ENCODE measurements at regions not wholly inside any gene's neighbourhood (a gene's known extent, or its start where the extent isn't known, plus 50 kb on each side); places are given as distances from the start of the nearest gene placed in this dataset.
"Not testable (repeated sequence)": the region's sequence is repeated elsewhere in the genome, so short reads cannot be mapped to it uniquely, and the experiment has no call there.

GRCh38 chr6:93684339-93684738, 265.0 kb upstream of the EPHA7 start:
- peaks cover 5% of the 10 kb centered on the region for H3K36me3 Mint-ChIP-seq
- no peak overlapping the region for H3K4me3 Mint-ChIP-seq
- ATAC-seq (no peak), DNase-seq (ENCODE audit: low spot score) (no peak)
- no peaks in the 10 kb centered on the region for H3K27me3 Mint-ChIP-seq
- no peak overlapping the region for H3K27ac Mint-ChIP-seq
- H3K9me3 Mint-ChIP-seq = peaks cover 21% of the 10 kb centered on the region
- no peaks in the 10 kb centered on the region for H3K4me1 Mint-ChIP-seq (ENCODE audit: low read depth in 2 of 2)

GRCh38 chr6:93679836-93680235, 260.5 kb upstream of the EPHA7 start:
- ATAC-seq = no peak
- Mint-ChIP-seq H3K4me3 (no peak overlapping the region), H3K36me3 (peaks cover 5% of the 10 kb centered on the region), H3K4me1 (ENCODE audit: low read depth in 2 of 2) (no peaks in the 10 kb centered on the region), H3K27me3 (no peaks in the 10 kb centered on the region), H3K9me3 (peaks cover 11% of the 10 kb centered on the region), H3K27ac (no peak overlapping the region)
- no peak for DNase-seq (ENCODE audit: low spot score)

GRCh38 chr6:93678841-93679454, 259.6 kb upstream of the EPHA7 start:
- ATAC-seq (no peak), DNase-seq (ENCODE audit: low spot score) (no peak)
- H3K4me1 Mint-ChIP-seq (ENCODE audit: low read depth in 2 of 2) = no peaks in the 10 kb centered on the region
- no peak overlapping the region for H3K4me3 Mint-ChIP-seq
- H3K27me3 Mint-ChIP-seq = no peaks in the 10 kb centered on the region
- H3K36me3 Mint-ChIP-seq = peaks cover 5% of the 10 kb centered on the region
- H3K9me3 Mint-ChIP-seq = peaks cover 12% of the 10 kb centered on the region
- H3K27ac Mint-ChIP-seq = no peak overlapping the region

- peaks cover 5% of the 10 kb centered on the region for H3K36me3 Mint-ChIP-seq
- no peaks in the 10 kb centered on the region for H3K4me1 Mint-ChIP-seq (ENCODE audit: low read depth in 2 of 2)
- DNase-seq (ENCODE audit: low spot score) (no peak), ATAC-seq (no peak)
- H3K9me3 Mint-ChIP-seq = peaks cover 7% of the 10 kb centered on the region
- H3K27me3 Mint-ChIP-seq = no peaks in the 10 kb centered on the region
- H3K4me3 Mint-ChIP-seq = no peak overlapping the region
- H3K27ac Mint-ChIP-seq = no peak overlapping the region
These were observed 258.1 kb upstream of the EPHA7 start for GRCh38 chr6:93677264-93677965.

GRCh38 chr6:93676581-93676980, 257.2 kb upstream of the EPHA7 start:
- no peak overlapping the region for H3K27ac Mint-ChIP-seq
- no peaks in the 10 kb centered on the region for H3K4me1 Mint-ChIP-seq (ENCODE audit: low read depth in 2 of 2)
- H3K4me3 Mint-ChIP-seq = no peak overlapping the region
- ATAC-seq (no peak), DNase-seq (ENCODE audit: low spot score) (no peak)
- peaks cover 4% of the 10 kb centered on the region for H3K9me3 Mint-ChIP-seq
- H3K36me3 Mint-ChIP-seq = no peaks in the 10 kb centered on the region
- H3K27me3 Mint-ChIP-seq = no peaks in the 10 kb centered on the region

GRCh38 chr6:93675856-93676417, 256.6 kb upstream of the EPHA7 start:
- no peaks in the 10 kb centered on the region for H3K36me3 Mint-ChIP-seq
- no peaks in the 10 kb centered on the region for H3K27me3 Mint-ChIP-seq

GRCh38 chr6:93663111-93663510, 243.8 kb upstream of the EPHA7 start:
- H3K4me3 Mint-ChIP-seq = no peak overlapping the region
- peaks cover 30% of the 10 kb centered on the region for H3K9me3 Mint-ChIP-seq
- H3K36me3 Mint-ChIP-seq = no peaks in the 10 kb centered on the region
- ATAC-seq (no peak), DNase-seq (ENCODE audit: low spot score) (no peak)
- H3K27me3 Mint-ChIP-seq = no peaks in the 10 kb centered on the region
- H3K27ac Mint-ChIP-seq = no peak overlapping the region
- no peaks in the 10 kb centered on the region for H3K4me1 Mint-ChIP-seq (ENCODE audit: low read depth in 2 of 2)

More at GRCh38 chr6:93675856-93676417, 256.6 kb upstream of the EPHA7 start:
- DNase-seq (ENCODE audit: low spot score) (no peak), ATAC-seq (no peak)
- H3K4me3 Mint-ChIP-seq = no peak overlapping the region
- H3K9me3 Mint-ChIP-seq = peaks cover 4% of the 10 kb centered on the region
- H3K4me1 Mint-ChIP-seq (ENCODE audit: low read depth in 2 of 2) = no peaks in the 10 kb centered on the region
- no peak overlapping the region for H3K27ac Mint-ChIP-seq

GRCh38 chr6:93654548-93654947, 235.2 kb upstream of the EPHA7 start:
- DNase-seq (ENCODE audit: low spot score) (no peak), ATAC-seq (no peak)
- H3K4me1 Mint-ChIP-seq (ENCODE audit: low read depth in 2 of 2) = no peaks in the 10 kb centered on the region
- no peaks in the 10 kb centered on the region for H3K36me3 Mint-ChIP-seq
- H3K4me3 Mint-ChIP-seq = no peak overlapping the region
- H3K27me3 Mint-ChIP-seq = no peaks in the 10 kb centered on the region
- peaks cover 15% of the 10 kb centered on the region for H3K9me3 Mint-ChIP-seq
- no peak overlapping the region for H3K27ac Mint-ChIP-seq

GRCh38 chr6:93644611-93645010, 225.3 kb upstream of the EPHA7 start:
- no peaks in the 10 kb centered on the region for H3K27me3 Mint-ChIP-seq
- H3K4me3 Mint-ChIP-seq = no peak overlapping the region
- no peak for ATAC-seq
- no peaks in the 10 kb centered on the region for H3K36me3 Mint-ChIP-seq
- H3K9me3 Mint-ChIP-seq = peaks cover 6% of the 10 kb centered on the region
- H3K27ac Mint-ChIP-seq = no peak overlapping the region
- DNase-seq (ENCODE audit: low spot score) = no peak
- no peaks in the 10 kb centered on the region for H3K4me1 Mint-ChIP-seq (ENCODE audit: low read depth in 2 of 2)

GRCh38 chr6:93639126-93639525, 219.8 kb upstream of the EPHA7 start:
- no peaks in the 10 kb centered on the region for H3K4me1 Mint-ChIP-seq (ENCODE audit: low read depth in 2 of 2)
- no peak for DNase-seq (ENCODE audit: low spot score)
- H3K4me3 Mint-ChIP-seq = no peak overlapping the region
- H3K27ac Mint-ChIP-seq = no peak overlapping the region
- no peaks in the 10 kb centered on the region for H3K27me3 Mint-ChIP-seq
- peaks cover 5% of the 10 kb centered on the region for H3K36me3 Mint-ChIP-seq
- peaks cover 17% of the 10 kb centered on the region for H3K9me3 Mint-ChIP-seq
- ATAC-seq = no peak

GRCh38 chr6:93636987-93637664, 217.8 kb upstream of the EPHA7 start:
- not testable (repeated sequence) for ATAC-seq; H3K27me3 Mint-ChIP-seq; DNase-seq (ENCODE audit: low spot score); H3K4me3 Mint-ChIP-seq; H3K27ac Mint-ChIP-seq; H3K4me1 Mint-ChIP-seq (ENCODE audit: low read depth in 2 of 2); H3K36me3 Mint-ChIP-seq
- H3K9me3 Mint-ChIP-seq = peaks cover 14% of the 10 kb centered on the region

GRCh38 chr6:93624408-93624807, 205.0 kb upstream of the EPHA7 start:
- Mint-ChIP-seq H3K27me3 (no peaks in the 10 kb centered on the region), H3K4me1 (ENCODE audit: low read depth in 2 of 2) (no peaks in the 10 kb centered on the region), H3K4me3 (no peak overlapping the region), H3K9me3 (peaks cover 14% of the 10 kb centered on the region), H3K36me3 (no peaks in the 10 kb centered on the region), H3K27ac (no peak overlapping the region)
- ATAC-seq = no peak
- no peak for DNase-seq (ENCODE audit: low spot score)

- DNase-seq (ENCODE audit: low spot score) (no peak), ATAC-seq (no peak)
- Mint-ChIP-seq H3K9me3 (peaks cover 16% of the 10 kb centered on the region), H3K27ac (no peak overlapping the region), H3K4me1 (ENCODE audit: low read depth in 2 of 2) (no peaks in the 10 kb centered on the region), H3K4me3 (no peak overlapping the region), H3K27me3 (no peaks in the 10 kb centered on the region), H3K36me3 (no peaks in the 10 kb centered on the region)
These were observed 202.1 kb upstream of the EPHA7 start for GRCh38 chr6:93621442-93621841.

GRCh38 chr6:93604951-93605350, 185.6 kb upstream of the EPHA7 start:
- Mint-ChIP-seq H3K9me3 (peaks cover 10% of the 10 kb centered on the region), H3K27me3 (no peaks in the 10 kb centered on the region), H3K27ac (no peak overlapping the region), H3K4me1 (ENCODE audit: low read depth in 2 of 2) (no peaks in the 10 kb centered on the region), H3K4me3 (no peak overlapping the region), H3K36me3 (no peaks in the 10 kb centered on the region)
- no peak for DNase-seq (ENCODE audit: low spot score)
- no peak for ATAC-seq

Data from natural killer cell treated with Interleukin-12 subunit alpha and Interleukin-12 subunit beta and Interleukin-15 and Interleukin-18, amount 100 ng/mL, for 72 hours (primary cell).